ENCODE measurements at regions not wholly inside any gene's neighbourhood (a gene's known extent, or its start where the extent isn't known, plus 50 kb on each side); places are given as distances from the start of the nearest gene placed in this dataset.

DNA sequence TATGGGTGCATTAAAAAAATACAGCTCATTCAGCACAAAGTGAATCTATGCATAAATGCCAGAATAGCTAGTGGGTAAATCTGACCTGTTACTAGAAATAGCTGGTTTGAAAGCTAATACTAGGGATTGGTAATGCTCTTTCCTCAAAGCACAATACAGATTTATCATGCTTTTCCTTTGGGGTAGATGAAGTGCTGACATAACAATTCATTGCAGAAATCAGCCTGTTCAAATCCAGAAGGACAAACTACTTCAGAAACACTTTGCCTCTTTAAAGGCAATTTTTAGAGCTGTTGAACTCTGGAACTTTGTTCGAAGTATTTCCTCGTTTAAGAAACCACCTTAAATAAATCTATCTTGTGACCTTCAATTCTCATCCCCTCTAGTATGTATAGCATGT is 957.9 kb downstream of the ARAP2 start:
- DNase-seq (ENCODE audit: low read depth in 1 of 2, low spot score in 1 of 2) = no peak
- CTCF ChIA-PET = no interaction called here
- Histone ChIP-seq H3K9me3 (no peaks in the 10 kb centered on the region), H3K27ac (no peak overlapping the region), H3K4me2 (no peak overlapping the region), H3K4me1 (no peaks in the 10 kb centered on the region), H3K4me3 (no peak overlapping the region)
- no peak for ATAC-seq
- POLR2A ChIA-PET = no interaction called here
- 39% methylated on average over 2 of the region's 2 CpGs for WGBS (ENCODE audit: missing lambda C conversion rate)
- TF ChIP-seq TFCP2L1 (CRISPR knock-in tag; IDR thresholded peaks at IDR 0.05) = no peak
- TF ChIP-seq GATA3 (IDR thresholded peaks at IDR 0.05; ENCODE audit: borderline replicate concordance) = no peak
- TF ChIP-seq, protein P1, sequence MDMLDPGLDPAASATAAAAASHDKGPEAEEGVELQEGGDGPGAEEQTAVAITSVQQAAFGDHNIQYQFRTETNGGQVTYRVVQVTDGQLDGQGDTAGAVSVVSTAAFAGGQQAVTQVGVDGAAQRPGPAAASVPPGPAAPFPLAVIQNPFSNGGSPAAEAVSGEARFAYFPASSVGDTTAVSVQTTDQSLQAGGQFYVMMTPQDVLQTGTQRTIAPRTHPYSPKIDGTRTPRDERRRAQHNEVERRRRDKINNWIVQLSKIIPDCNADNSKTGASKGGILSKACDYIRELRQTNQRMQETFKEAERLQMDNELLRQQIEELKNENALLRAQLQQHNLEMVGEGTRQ (IDR thresholded peaks at IDR 0.05) = no peak
- TF ChIP-seq KDM5A (IDR thresholded peaks at IDR 0.05) = no peak
- no peak for TF ChIP-seq HEYL (CRISPR knock-in tag; IDR thresholded peaks at IDR 0.05)
- no peak for TF ChIP-seq CHD4 (IDR thresholded peaks at IDR 0.05; ENCODE audit: borderline replicate concordance)
- TF ChIP-seq FOSL2 (IDR thresholded peaks at IDR 0.05) = no peak
- TF ChIP-seq FOSL2 (CRISPR knock-in tag; IDR thresholded peaks at IDR 0.05) = no peak
- no peak for TF ChIP-seq CBX2 (IDR thresholded peaks at IDR 0.05; ENCODE audit: borderline replicate concordance, low read depth)
- TF ChIP-seq PHF8 (IDR thresholded peaks at IDR 0.05; ENCODE audit: borderline replicate concordance, low read depth) = no peak
- no peak for TF ChIP-seq ZSCAN20 (CRISPR knock-in tag; IDR thresholded peaks at IDR 0.05)
- TF ChIP-seq, protein P2, sequence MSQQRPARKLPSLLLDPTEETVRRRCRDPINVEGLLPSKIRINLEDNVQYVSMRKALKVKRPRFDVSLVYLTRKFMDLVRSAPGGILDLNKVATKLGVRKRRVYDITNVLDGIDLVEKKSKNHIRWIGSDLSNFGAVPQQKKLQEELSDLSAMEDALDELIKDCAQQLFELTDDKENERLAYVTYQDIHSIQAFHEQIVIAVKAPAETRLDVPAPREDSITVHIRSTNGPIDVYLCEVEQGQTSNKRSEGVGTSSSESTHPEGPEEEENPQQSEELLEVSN (IDR thresholded peaks at IDR 0.05; ENCODE audit: borderline replicate concordance, low read depth) = no peak
- no peak for TF ChIP-seq HOXB5 (CRISPR knock-in tag; IDR thresholded peaks at IDR 0.05)
- TF ChIP-seq NR3C1 (IDR thresholded peaks at IDR 0.05) = no peak
- TF ChIP-seq RAD21 (conservative IDR thresholded peaks at IDR 0.05 in 1 of 2, IDR thresholded peaks at IDR 0.05 in 1 of 2) = no peak
- no peak for FAIRE-seq

DNA sequence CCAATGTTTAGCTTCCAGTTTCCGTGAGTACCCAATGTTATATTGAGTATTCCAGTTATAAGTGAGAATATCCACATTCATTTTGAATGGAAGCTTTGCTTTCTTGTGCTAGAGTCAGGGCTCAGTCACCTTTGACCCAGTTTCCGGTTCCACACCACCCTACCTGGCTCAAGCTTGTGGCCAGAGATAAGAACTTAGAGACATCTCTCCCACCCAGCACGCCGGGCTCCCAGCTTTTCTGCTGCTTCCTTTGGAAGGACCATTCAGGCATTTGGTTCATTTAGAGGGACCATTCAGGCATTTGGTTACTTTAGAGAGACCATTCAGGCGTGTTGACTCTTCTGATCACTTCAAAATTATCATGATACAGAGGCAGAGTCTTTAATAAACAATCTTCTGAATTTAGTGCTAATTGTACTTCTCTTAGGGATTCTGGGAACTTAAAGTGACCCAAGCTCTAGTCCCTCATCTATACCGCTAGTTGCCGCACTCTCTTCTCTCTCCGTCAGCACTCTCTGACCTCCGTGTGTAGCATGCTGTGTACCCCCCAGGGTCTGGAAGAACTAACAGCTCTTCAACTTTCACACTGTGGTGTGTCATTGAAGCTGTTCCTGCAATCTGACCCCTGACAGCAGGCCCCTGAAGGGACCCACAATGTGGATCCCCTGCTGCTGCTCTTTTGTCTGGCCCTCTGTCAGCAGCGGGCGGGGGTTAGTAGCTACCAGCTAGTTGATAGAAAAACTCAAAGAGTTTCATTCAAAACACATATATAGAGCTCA is 943.1 kb downstream of the ARAP2 start:
- Histone ChIP-seq H3K9me3 (no peaks in the 10 kb centered on the region), H3K4me1 (no peaks in the 10 kb centered on the region), H3K4me3 (no peak overlapping the region), H3K4me2 (no peak overlapping the region), H3K27ac (no peak overlapping the region)
- 61% methylated on average over 11 of the region's 11 CpGs for WGBS (ENCODE audit: missing lambda C conversion rate)
- POLR2A ChIA-PET = no interaction called here
- TF ChIP-seq, protein P3, sequence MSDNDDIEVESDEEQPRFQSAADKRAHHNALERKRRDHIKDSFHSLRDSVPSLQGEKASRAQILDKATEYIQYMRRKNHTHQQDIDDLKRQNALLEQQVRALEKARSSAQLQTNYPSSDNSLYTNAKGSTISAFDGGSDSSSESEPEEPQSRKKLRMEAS (IDR thresholded peaks at IDR 0.05) = no peak
- TF ChIP-seq EP300 (IDR thresholded peaks at IDR 0.05) (no peak), MAZ (IDR thresholded peaks at IDR 0.05; ENCODE audit: borderline replicate concordance, low read depth, low read length) (no peak), HEYL (CRISPR knock-in tag; IDR thresholded peaks at IDR 0.05) (no peak), MAFK (IDR thresholded peaks at IDR 0.05; ENCODE audit: partially characterized antibody) (no peak), JUN (IDR thresholded peaks at IDR 0.05) (no peak), NPAS2 (CRISPR knock-in tag; IDR thresholded peaks at IDR 0.05; ENCODE audit: borderline replicate concordance) (no peak), EHMT2 (IDR thresholded peaks at IDR 0.05; ENCODE audit: low read depth) (no peak), HOXA7 (CRISPR knock-in tag; IDR thresholded peaks at IDR 0.05) (no peak), PHF8 (IDR thresholded peaks at IDR 0.05; ENCODE audit: borderline replicate concordance, low read depth) (no peak), ZNF302 (CRISPR knock-in tag; IDR thresholded peaks at IDR 0.05) (no peak)
- TF ChIP-seq, protein P4, sequence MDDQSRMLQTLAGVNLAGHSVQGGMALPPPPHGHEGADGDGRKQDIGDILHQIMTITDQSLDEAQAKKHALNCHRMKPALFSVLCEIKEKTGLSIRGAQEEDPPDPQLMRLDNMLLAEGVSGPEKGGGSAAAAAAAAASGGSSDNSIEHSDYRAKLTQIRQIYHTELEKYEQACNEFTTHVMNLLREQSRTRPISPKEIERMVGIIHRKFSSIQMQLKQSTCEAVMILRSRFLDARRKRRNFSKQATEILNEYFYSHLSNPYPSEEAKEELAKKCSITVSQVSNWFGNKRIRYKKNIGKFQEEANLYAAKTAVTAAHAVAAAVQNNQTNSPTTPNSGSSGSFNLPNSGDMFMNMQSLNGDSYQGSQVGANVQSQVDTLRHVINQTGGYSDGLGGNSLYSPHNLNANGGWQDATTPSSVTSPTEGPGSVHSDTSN (IDR thresholded peaks at IDR 0.05) = no peak
- TF ChIP-seq, protein P5, sequence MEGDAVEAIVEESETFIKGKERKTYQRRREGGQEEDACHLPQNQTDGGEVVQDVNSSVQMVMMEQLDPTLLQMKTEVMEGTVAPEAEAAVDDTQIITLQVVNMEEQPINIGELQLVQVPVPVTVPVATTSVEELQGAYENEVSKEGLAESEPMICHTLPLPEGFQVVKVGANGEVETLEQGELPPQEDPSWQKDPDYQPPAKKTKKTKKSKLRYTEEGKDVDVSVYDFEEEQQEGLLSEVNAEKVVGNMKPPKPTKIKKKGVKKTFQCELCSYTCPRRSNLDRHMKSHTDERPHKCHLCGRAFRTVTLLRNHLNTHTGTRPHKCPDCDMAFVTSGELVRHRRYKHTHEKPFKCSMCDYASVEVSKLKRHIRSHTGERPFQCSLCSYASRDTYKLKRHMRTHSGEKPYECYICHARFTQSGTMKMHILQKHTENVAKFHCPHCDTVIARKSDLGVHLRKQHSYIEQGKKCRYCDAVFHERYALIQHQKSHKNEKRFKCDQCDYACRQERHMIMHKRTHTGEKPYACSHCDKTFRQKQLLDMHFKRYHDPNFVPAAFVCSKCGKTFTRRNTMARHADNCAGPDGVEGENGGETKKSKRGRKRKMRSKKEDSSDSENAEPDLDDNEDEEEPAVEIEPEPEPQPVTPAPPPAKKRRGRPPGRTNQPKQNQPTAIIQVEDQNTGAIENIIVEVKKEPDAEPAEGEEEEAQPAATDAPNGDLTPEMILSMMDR (IDR thresholded peaks at IDR 0.05) = no peak
- TF ChIP-seq, protein P1 (IDR thresholded peaks at IDR 0.05) = no peak
- CTCF ChIA-PET = no interaction called here
- no peak for ATAC-seq
- no peak for FAIRE-seq
- DNase-seq (ENCODE audit: low read depth in 1 of 2, low spot score in 1 of 2) = no peak
